OCI-LY7 (cell line): ENCODE measurements at regions not wholly inside any gene's neighbourhood (a gene's known extent, or its start where the extent isn't known, plus 50 kb on each side); places are given as distances from the start of the nearest gene placed in this dataset.
A peak's percentile ranks its signal among the peaks of the same experiment; 100 is the strongest.

ENCODE experiments used
- BruUV-seq: library from RNA; stranded (reverse); fragments of 400-500 nt; replicated peaks from 2 replicates; lab custom pipeline; 2021; lab: Mats Ljungman, UMichigan
- CTCF ChIA-PET: fragments of 300-600 bp; sonication (Branson Sonifier 250); formaldehyde crosslinking; loops from one replicate; lab custom pipeline; 2022; ENCODE audit warnings: antibody characterized with exemption; ENCODE audit not compliant: unreplicated experiment; lab: Charles Lee
- POLR2A ChIA-PET: fragments of 300-600 bp; sonication (Branson Sonifier 250); formaldehyde crosslinking; loops from one replicate; lab custom pipeline; 2022; ENCODE audit warnings: antibody characterized with exemption; lab: Charles Lee
- DNase-seq: peaks from one replicate; pipeline ENCODE4 v3.0.0-alpha.2; 2015; ENCODE audit warnings: low spot score
- H2AFZ ChIP-seq: fragments of 200-600 bp; sonication (generic), shearing (Covaris generic); 2 replicates; pipeline ENCODE4 v1.6.1; 2014; ENCODE audit warnings: mild to moderate bottlenecking, antibody characterized with exemption, low read length, moderate library complexity
- H3K27ac ChIP-seq: fragments of 200-600 bp; sonication (generic); 2 replicates; pipeline ENCODE4 v1.5.1; 2014; ENCODE audit warnings: mixed run types, low read depth, mild to moderate bottlenecking, moderate library complexity, low read length, inconsistent platforms; ENCODE audit not compliant: poor library complexity, severe bottlenecking
- H3K36me3 ChIP-seq: fragments of 200-600 bp; sonication (generic); 2 replicates; pipeline ENCODE4 v1.6.1; 2014; ENCODE audit warnings: mild to moderate bottlenecking, antibody characterized with exemption, low read length, moderate library complexity, mixed read lengths; ENCODE audit not compliant: insufficient read depth
- H3K4me1 ChIP-seq: fragments of 200-600 bp; sonication (generic); 2 replicates; pipeline ENCODE4 v1.5.1; 2014; ENCODE audit warnings: mild to moderate bottlenecking, low read length; ENCODE audit not compliant: insufficient read depth, poor library complexity, severe bottlenecking
- H3K4me2 ChIP-seq: fragments of 200-600 bp; sonication (generic); 2 replicates; pipeline ENCODE4 v1.6.1; 2014; ENCODE audit warnings: mild to moderate bottlenecking, low read length
- H3K4me3 ChIP-seq: fragments of 200-600 bp; sonication (generic); 2 replicates; pipeline ENCODE4 v1.5.1; 2014; ENCODE audit warnings: mild to moderate bottlenecking, low read depth, low read length; ENCODE audit not compliant: poor library complexity, severe bottlenecking
- H3K79me2 ChIP-seq: fragments of 200-600 bp; sonication (generic); 2 replicates; pipeline ENCODE4 v1.6.1; 2016; ENCODE audit warnings: low read depth, mild to moderate bottlenecking, low read length, moderate library complexity, mixed read lengths; ENCODE audit not compliant: insufficient read depth
- H3K9me2 ChIP-seq: fragments of 200-600 bp; sonication (generic); 2 replicates; pipeline ENCODE4 v1.6.1; 2016; ENCODE audit warnings: mild to moderate bottlenecking, low read length, mixed read lengths; ENCODE audit not compliant: insufficient read depth
- H3K9me3 ChIP-seq: fragments of 200-600 bp; sonication (generic); 2 replicates; pipeline ENCODE4 v1.6.1; 2014; ENCODE audit warnings: mild to moderate bottlenecking, mixed run types, low read length, mixed read lengths
- H4K20me1 ChIP-seq: fragments of 200-600 bp; sonication (generic); 2 replicates; pipeline ENCODE4 v1.6.1; 2014; ENCODE audit warnings: mild to moderate bottlenecking, antibody characterized with exemption, low read length, moderate library complexity, mixed read lengths; ENCODE audit not compliant: insufficient read depth
- EZH2phosphoT487 ChIP-seq: fragments of 200-600 bp; sonication (generic); IDR thresholded peaks from 2 replicates; pipeline ENCODE4 v1.6.1; 2018; ENCODE audit warnings: low read depth, borderline replicate concordance, mild to moderate bottlenecking, mixed run types, antibody characterized with exemption, low read length, moderate library complexity, mixed read lengths
- intact Hi-C: fragments of 100-400 bp; cut with micrococcal nuclease; formaldehyde crosslinking; loops from one replicate; pipeline ENCODE4 v1.10.0; 2022; ENCODE audit not compliant: unreplicated experiment
- TF ChIP-seq, protein P1 (sequence below): fragments of 200-600 bp; sonication (generic); conservative IDR thresholded peaks from 2 replicates; pipeline ENCODE4 v1.5.1; 2014; ENCODE audit warnings: mild to moderate bottlenecking, antibody characterized with exemption, low read length, moderate library complexity, mixed read lengths

DNA sequence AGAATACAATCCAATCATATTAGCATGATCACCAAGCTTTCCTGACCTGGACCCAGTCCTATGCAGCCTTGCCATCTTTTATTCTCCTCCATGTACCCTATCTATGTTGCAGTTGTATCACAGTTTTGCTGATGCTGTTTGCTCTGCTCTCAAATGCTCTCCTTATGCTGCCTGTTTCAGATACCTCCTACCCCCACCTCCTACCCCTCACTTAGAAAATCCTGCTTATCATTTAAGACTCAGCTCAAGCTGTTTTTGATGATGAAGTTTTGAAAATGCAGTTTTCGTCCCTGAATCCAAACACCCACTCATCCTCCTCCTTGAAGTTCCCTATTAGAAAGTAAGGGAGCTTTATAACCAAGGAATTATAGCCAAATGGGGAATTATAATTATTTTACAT lies 457.4 kb upstream of the ATP2B1 start:
- TF ChIP-seq, protein P1, sequence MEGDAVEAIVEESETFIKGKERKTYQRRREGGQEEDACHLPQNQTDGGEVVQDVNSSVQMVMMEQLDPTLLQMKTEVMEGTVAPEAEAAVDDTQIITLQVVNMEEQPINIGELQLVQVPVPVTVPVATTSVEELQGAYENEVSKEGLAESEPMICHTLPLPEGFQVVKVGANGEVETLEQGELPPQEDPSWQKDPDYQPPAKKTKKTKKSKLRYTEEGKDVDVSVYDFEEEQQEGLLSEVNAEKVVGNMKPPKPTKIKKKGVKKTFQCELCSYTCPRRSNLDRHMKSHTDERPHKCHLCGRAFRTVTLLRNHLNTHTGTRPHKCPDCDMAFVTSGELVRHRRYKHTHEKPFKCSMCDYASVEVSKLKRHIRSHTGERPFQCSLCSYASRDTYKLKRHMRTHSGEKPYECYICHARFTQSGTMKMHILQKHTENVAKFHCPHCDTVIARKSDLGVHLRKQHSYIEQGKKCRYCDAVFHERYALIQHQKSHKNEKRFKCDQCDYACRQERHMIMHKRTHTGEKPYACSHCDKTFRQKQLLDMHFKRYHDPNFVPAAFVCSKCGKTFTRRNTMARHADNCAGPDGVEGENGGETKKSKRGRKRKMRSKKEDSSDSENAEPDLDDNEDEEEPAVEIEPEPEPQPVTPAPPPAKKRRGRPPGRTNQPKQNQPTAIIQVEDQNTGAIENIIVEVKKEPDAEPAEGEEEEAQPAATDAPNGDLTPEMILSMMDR: no peak
- POLR2A ChIA-PET: interaction anchor here (1.3 kb wide), 1 partner anchor 25 kb away, joined by 3 read pairs; no protein-coding TSS in a partner anchor
- no peak for DNase-seq
- Histone ChIP-seq H3K4me3 (no peak overlapping the region), H2AFZ (no peak overlapping the region), H3K9me2 (no peaks in the 10 kb centered on the region), H3K9me3 (no peaks in the 10 kb centered on the region), H3K79me2 (no peaks in the 10 kb centered on the region), H4K20me1 (no peaks in the 10 kb centered on the region), H3K4me1 (no peaks in the 10 kb centered on the region), H3K36me3 (no peaks in the 10 kb centered on the region), H3K4me2 (no peak overlapping the region), H3K27ac (no peak overlapping the region)
- intact Hi-C loops: no loop called here
- CTCF ChIA-PET: no interaction called here
- BruUV-seq: no TSS peak

GRCh38 chr12:90163975-90164374 lies 455.3 kb upstream of the ATP2B1 start:
- H4K20me1 ChIP-seq: no peaks in the 10 kb centered on the region
- no peak for TF ChIP-seq EZH2phosphoT487
- TF ChIP-seq, protein P1: peak; percentile 66
- no peaks in the 10 kb centered on the region for H3K9me2 ChIP-seq
- H3K79me2 ChIP-seq: no peaks in the 10 kb centered on the region
- H2AFZ ChIP-seq: no peak overlapping the region
- ChIA-PET CTCF (interaction anchor here (1.3 kb wide), 1 partner anchor 620 kb away, joined by 5 read pairs; no protein-coding TSS in a partner anchor), POLR2A (no interaction called here)
- H3K9me3 ChIP-seq: no peaks in the 10 kb centered on the region
- no TSS peak for BruUV-seq
- no peaks in the 10 kb centered on the region for H3K4me1 ChIP-seq
- no peak overlapping the region for H3K4me2 ChIP-seq
- intact Hi-C loops: loop anchor here (1.0 kb wide), 1 partner anchor 621 kb away; no protein-coding TSS in a partner anchor
- H3K36me3 ChIP-seq: no peaks in the 10 kb centered on the region
- DNase-seq: peak; percentile 37
- no peak overlapping the region for H3K4me3 ChIP-seq
- H3K27ac ChIP-seq: no peak overlapping the region

GRCh38 chr12:90153827-90154226 lies 445.2 kb upstream of the ATP2B1 start:
- ChIA-PET POLR2A (interaction anchor here (0.7 kb wide), 1 partner anchor 581 kb away, joined by 3 read pairs; no protein-coding TSS in a partner anchor), CTCF (no interaction called here)
- no peak overlapping the region for H3K4me3 ChIP-seq
- no peaks in the 10 kb centered on the region for H3K36me3 ChIP-seq
- no peaks in the 10 kb centered on the region for H4K20me1 ChIP-seq
- no TSS peak for BruUV-seq
- no peak overlapping the region for H3K27ac ChIP-seq
- DNase-seq: no peak
- no peaks in the 10 kb centered on the region for H3K4me1 ChIP-seq
- H3K9me2 ChIP-seq: no peaks in the 10 kb centered on the region
- no peak for TF ChIP-seq EZH2phosphoT487
- TF ChIP-seq, protein P1: no peak
- no peaks in the 10 kb centered on the region for H3K79me2 ChIP-seq
- H3K4me2 ChIP-seq: no peak overlapping the region
- intact Hi-C loops: no loop called here
- no peaks in the 10 kb centered on the region for H3K9me3 ChIP-seq
- no peak overlapping the region for H2AFZ ChIP-seq
